ENCODE measurements at regions not wholly inside any gene's neighbourhood (a gene's known extent, or its start where the extent isn't known, plus 50 kb on each side); places are given as distances from the start of the nearest gene placed in this dataset.
"Not testable (repeated sequence)": the region's sequence is repeated elsewhere in the genome, so short reads cannot be mapped to it uniquely, and the experiment has no call there.

DNA sequence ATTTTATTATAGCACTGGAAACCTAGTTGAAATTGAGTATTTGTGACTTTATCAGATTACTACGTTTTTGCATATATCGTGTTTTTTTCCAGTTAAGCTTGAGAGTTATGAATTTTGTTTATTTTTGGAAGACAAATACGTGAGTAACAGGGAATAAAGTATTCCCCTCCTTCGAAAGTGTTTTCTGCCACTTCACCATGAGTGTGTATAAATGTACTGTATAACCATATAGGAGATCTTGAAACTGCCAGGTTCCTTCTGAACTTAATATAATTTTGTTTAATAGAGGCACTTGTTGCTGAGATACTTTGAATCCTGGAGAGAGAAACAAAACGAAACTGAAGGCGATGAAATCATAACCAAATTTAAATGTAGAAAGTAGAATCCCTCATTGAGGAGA lies 1004.4 kb upstream of the ZEB2 start:
- TF ChIP-seq GABPA (IDR thresholded peaks at IDR 0.05; ENCODE audit: low read depth) (no peak), POLR2AphosphoS5 (IDR thresholded peaks at IDR 0.05; ENCODE audit: low read depth) (no peak), SPI1 (IDR thresholded peaks at IDR 0.05; ENCODE audit: borderline replicate concordance, low read depth) (no peak)
- TF ChIP-seq, protein P1, sequence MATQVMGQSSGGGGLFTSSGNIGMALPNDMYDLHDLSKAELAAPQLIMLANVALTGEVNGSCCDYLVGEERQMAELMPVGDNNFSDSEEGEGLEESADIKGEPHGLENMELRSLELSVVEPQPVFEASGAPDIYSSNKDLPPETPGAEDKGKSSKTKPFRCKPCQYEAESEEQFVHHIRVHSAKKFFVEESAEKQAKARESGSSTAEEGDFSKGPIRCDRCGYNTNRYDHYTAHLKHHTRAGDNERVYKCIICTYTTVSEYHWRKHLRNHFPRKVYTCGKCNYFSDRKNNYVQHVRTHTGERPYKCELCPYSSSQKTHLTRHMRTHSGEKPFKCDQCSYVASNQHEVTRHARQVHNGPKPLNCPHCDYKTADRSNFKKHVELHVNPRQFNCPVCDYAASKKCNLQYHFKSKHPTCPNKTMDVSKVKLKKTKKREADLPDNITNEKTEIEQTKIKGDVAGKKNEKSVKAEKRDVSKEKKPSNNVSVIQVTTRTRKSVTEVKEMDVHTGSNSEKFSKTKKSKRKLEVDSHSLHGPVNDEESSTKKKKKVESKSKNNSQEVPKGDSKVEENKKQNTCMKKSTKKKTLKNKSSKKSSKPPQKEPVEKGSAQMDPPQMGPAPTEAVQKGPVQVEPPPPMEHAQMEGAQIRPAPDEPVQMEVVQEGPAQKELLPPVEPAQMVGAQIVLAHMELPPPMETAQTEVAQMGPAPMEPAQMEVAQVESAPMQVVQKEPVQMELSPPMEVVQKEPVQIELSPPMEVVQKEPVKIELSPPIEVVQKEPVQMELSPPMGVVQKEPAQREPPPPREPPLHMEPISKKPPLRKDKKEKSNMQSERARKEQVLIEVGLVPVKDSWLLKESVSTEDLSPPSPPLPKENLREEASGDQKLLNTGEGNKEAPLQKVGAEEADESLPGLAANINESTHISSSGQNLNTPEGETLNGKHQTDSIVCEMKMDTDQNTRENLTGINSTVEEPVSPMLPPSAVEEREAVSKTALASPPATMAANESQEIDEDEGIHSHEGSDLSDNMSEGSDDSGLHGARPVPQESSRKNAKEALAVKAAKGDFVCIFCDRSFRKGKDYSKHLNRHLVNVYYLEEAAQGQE (IDR thresholded peaks at IDR 0.05; ENCODE audit: insufficient replicate concordance, low read depth): no peak
- TF ChIP-seq, protein P2, sequence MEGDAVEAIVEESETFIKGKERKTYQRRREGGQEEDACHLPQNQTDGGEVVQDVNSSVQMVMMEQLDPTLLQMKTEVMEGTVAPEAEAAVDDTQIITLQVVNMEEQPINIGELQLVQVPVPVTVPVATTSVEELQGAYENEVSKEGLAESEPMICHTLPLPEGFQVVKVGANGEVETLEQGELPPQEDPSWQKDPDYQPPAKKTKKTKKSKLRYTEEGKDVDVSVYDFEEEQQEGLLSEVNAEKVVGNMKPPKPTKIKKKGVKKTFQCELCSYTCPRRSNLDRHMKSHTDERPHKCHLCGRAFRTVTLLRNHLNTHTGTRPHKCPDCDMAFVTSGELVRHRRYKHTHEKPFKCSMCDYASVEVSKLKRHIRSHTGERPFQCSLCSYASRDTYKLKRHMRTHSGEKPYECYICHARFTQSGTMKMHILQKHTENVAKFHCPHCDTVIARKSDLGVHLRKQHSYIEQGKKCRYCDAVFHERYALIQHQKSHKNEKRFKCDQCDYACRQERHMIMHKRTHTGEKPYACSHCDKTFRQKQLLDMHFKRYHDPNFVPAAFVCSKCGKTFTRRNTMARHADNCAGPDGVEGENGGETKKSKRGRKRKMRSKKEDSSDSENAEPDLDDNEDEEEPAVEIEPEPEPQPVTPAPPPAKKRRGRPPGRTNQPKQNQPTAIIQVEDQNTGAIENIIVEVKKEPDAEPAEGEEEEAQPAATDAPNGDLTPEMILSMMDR (IDR thresholded peaks at IDR 0.05; ENCODE audit: insufficient read depth, low read length): no peak
- Histone ChIP-seq H3K27ac (replicated peaks) (no peak overlapping the region), H3K27me3 (ENCODE audit: insufficient read depth, poor library complexity, severe bottlenecking) (no peaks in the 10 kb centered on the region), H3K4me3 (replicated peaks; ENCODE audit: insufficient read depth, low read length) (no peak overlapping the region)
- no peak for DNase-seq (ENCODE audit: low read depth in 1 of 2, low spot score in 1 of 2)

DNA sequence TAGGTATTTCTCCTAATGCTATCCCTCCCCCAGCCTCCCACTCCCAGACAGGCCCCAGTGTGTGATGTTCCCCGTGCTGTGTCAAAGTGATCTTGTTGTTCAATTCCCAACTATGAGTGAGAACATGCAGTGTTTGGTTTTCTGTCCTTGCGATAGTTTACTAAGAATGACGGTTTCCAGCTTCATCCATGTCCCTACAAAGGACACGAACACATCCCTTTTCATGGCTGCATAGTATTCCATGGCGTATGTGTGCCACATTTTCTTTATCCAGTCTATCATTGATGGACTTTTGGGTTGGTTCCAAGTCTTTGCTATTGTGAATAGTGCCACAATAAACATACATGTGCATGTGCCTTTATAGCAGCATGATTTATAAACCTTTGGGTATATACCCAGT lies 999.3 kb upstream of the ZEB2 start:
- H3K27ac ChIP-seq (replicated peaks); DNase-seq (ENCODE audit: low read depth in 1 of 2, low spot score in 1 of 2); H3K4me3 ChIP-seq (replicated peaks; ENCODE audit: insufficient read depth, low read length); H3K27me3 ChIP-seq (ENCODE audit: insufficient read depth, poor library complexity, severe bottlenecking): not testable (repeated sequence)

DNA sequence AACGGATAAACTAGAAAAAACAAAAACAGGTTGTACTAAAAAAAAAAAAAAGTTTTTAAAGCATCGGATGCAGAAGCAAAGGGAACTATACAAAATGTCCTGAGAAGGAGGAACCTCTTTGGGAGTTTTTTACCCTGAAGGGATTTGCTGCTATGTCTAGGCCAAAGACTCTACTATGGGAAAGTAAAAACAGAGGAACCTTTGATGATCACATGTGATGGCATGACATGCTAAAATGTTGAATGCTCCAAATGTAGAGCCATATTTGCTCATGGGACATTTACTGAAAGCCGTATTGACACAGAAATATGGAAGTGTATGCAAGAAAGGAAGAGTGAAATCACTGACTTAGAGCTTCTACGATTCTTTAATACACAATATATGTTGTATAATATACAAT lies 992.0 kb upstream of the ZEB2 start:
- H3K27ac ChIP-seq (replicated peaks): no peak overlapping the region
- H3K4me3 ChIP-seq (replicated peaks; ENCODE audit: insufficient read depth, low read length): no peak overlapping the region
- no peak for TF ChIP-seq POLR2AphosphoS5 (IDR thresholded peaks at IDR 0.05; ENCODE audit: low read depth)
- TF ChIP-seq, protein P1 (IDR thresholded peaks at IDR 0.05; ENCODE audit: insufficient replicate concordance, low read depth): no peak
- no peak for TF ChIP-seq GABPA (IDR thresholded peaks at IDR 0.05; ENCODE audit: low read depth)
- TF ChIP-seq SPI1 (IDR thresholded peaks at IDR 0.05; ENCODE audit: borderline replicate concordance, low read depth): no peak
- TF ChIP-seq, protein P2 (IDR thresholded peaks at IDR 0.05; ENCODE audit: insufficient read depth, low read length): no peak
- no peaks in the 10 kb centered on the region for H3K27me3 ChIP-seq (ENCODE audit: insufficient read depth, poor library complexity, severe bottlenecking)
- no peak for DNase-seq (ENCODE audit: low read depth in 1 of 2, low spot score in 1 of 2)

DNA sequence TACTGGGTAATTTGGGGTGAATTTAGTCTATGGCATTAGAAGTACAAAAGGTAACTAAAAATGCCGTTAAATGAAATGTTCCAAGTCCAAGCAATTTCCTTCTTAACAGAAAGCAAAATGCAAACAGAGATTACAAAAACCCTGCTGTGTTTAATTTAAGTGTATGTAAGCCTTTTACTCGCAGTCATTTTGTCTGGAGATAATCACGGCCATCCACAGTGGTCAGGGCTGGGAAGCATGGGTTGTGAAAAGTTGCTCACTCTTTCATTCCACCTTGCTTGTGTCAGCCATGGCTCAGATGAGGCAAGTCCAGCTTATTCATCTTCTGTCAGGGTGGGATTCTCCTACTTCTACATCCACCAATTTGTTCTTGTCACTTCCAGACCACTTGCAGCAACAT lies 983.6 kb upstream of the ZEB2 start:
- Histone ChIP-seq H3K4me3 (replicated peaks; ENCODE audit: insufficient read depth, low read length) (no peak overlapping the region), H3K27me3 (ENCODE audit: insufficient read depth, poor library complexity, severe bottlenecking) (no peaks in the 10 kb centered on the region), H3K27ac (replicated peaks) (no peak overlapping the region)
- TF ChIP-seq, protein P2 (IDR thresholded peaks at IDR 0.05; ENCODE audit: insufficient read depth, low read length): no peak
- no peak for TF ChIP-seq POLR2AphosphoS5 (IDR thresholded peaks at IDR 0.05; ENCODE audit: low read depth)
- TF ChIP-seq, protein P1 (IDR thresholded peaks at IDR 0.05; ENCODE audit: insufficient replicate concordance, low read depth): no peak
- TF ChIP-seq SPI1 (IDR thresholded peaks at IDR 0.05; ENCODE audit: borderline replicate concordance, low read depth): no peak
- TF ChIP-seq GABPA (IDR thresholded peaks at IDR 0.05; ENCODE audit: low read depth): no peak
- DNase-seq (ENCODE audit: low read depth in 1 of 2, low spot score in 1 of 2): no peak

Measured in HL-60 (cell line).